ENCODE measurements at regions not wholly inside any gene's neighbourhood (a gene's known extent, or its start where the extent isn't known, plus 50 kb on each side); places are given as distances from the start of the nearest gene placed in this dataset.
"Not testable (repeated sequence)": the region's sequence is repeated elsewhere in the genome, so short reads cannot be mapped to it uniquely, and the experiment has no call there.

DNA sequence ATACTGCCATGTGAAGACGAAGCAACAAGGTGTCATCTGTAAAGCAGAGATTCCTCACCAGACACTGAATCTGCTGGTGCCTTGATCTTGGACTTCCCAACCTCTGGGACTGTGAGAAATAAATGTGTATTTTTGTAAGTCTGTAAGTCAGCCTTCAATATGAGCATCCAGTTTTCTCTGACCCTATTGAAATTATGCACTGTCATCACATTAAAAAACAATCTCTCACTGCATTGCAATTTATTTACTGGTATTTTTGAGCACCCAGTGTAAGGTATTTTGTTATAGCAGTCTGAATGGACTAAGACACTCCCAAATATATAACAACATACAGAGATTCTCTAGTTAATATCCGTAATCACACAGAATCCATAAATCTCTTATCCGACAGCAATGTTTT, 77.5 kb upstream of the CDK6 start:
- TF ChIP-seq, protein P1, sequence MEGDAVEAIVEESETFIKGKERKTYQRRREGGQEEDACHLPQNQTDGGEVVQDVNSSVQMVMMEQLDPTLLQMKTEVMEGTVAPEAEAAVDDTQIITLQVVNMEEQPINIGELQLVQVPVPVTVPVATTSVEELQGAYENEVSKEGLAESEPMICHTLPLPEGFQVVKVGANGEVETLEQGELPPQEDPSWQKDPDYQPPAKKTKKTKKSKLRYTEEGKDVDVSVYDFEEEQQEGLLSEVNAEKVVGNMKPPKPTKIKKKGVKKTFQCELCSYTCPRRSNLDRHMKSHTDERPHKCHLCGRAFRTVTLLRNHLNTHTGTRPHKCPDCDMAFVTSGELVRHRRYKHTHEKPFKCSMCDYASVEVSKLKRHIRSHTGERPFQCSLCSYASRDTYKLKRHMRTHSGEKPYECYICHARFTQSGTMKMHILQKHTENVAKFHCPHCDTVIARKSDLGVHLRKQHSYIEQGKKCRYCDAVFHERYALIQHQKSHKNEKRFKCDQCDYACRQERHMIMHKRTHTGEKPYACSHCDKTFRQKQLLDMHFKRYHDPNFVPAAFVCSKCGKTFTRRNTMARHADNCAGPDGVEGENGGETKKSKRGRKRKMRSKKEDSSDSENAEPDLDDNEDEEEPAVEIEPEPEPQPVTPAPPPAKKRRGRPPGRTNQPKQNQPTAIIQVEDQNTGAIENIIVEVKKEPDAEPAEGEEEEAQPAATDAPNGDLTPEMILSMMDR (IDR thresholded peaks at IDR 0.05; ENCODE audit: low read depth, low read length, missing control alignments): no peak
- no peak overlapping the region for H3K4me3 ChIP-seq (replicated peaks; ENCODE audit: low read depth, low read length)
- DNase-seq (ENCODE audit: extremely low read depth, low read depth): no peak

GRCh38 chr7:92910976-92911375, 74.6 kb upstream of the CDK6 start:
- TF ChIP-seq, protein P1 (IDR thresholded peaks at IDR 0.05; ENCODE audit: low read depth, low read length, missing control alignments): no peak
- no peak overlapping the region for H3K4me3 ChIP-seq (replicated peaks; ENCODE audit: low read depth, low read length)
- no peak for DNase-seq (ENCODE audit: extremely low read depth, low read depth)

- TF ChIP-seq, protein P1 (IDR thresholded peaks at IDR 0.05; ENCODE audit: low read depth, low read length, missing control alignments): no peak
- H3K4me3 ChIP-seq (replicated peaks; ENCODE audit: low read depth, low read length): no peak overlapping the region
- no peak for DNase-seq (ENCODE audit: extremely low read depth, low read depth)
Measured at GRCh38 chr7:92909686-92910475, 73.5 kb upstream of the CDK6 start.

GRCh38 chr7:92904244-92905131, 68.1 kb upstream of the CDK6 start:
- TF ChIP-seq, protein P1 (IDR thresholded peaks at IDR 0.05; ENCODE audit: low read depth, low read length, missing control alignments): no peak
- H3K4me3 ChIP-seq (replicated peaks; ENCODE audit: low read depth, low read length): no peak overlapping the region
- peak; percentile 93 for DNase-seq (ENCODE audit: extremely low read depth, low read depth)

DNA sequence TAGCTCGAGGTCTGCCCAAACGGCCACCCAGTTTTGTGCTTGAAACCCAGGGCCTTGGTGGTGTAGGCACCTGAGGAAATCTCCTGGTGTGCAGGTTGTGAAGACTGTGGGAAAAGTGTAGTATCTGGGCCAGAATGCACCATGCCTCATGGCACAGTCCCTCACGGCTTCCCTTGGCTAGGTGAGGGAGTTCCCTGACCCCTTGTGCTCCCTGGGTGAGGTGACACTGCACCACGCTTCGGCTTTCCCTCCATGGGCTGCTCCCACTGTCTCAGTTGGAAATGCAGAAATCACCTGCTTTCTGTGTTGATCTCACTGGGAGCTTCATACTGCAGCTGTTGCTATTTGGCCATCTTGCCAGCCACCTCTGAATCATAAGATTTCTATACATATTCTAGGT, 62.4 kb upstream of the CDK6 start:
- TF ChIP-seq, protein P1 (IDR thresholded peaks at IDR 0.05; ENCODE audit: low read depth, low read length, missing control alignments): no peak
- H3K4me3 ChIP-seq (replicated peaks; ENCODE audit: low read depth, low read length): no peak overlapping the region
- DNase-seq (ENCODE audit: extremely low read depth, low read depth): no peak

- H3K4me3 ChIP-seq (replicated peaks; ENCODE audit: low read depth, low read length); DNase-seq (ENCODE audit: extremely low read depth, low read depth): not testable (repeated sequence)
Measured at GRCh38 chr7:92894857-92895256, 58.5 kb upstream of the CDK6 start.

GRCh38 chr7:92889081-92889480, 52.7 kb upstream of the CDK6 start:
- DNase-seq (ENCODE audit: extremely low read depth, low read depth): no peak
- TF ChIP-seq, protein P1 (IDR thresholded peaks at IDR 0.05; ENCODE audit: low read depth, low read length, missing control alignments): no peak

More at GRCh38 chr7:92889081-92889480, 52.7 kb upstream of the CDK6 start:
- no peak overlapping the region for H3K4me3 ChIP-seq (replicated peaks; ENCODE audit: low read depth, low read length)
